IMR-90 (cell line): ENCODE measurements at regions not wholly inside any gene's neighbourhood (a gene's known extent, or its start where the extent isn't known, plus 50 kb on each side); places are given as distances from the start of the nearest gene placed in this dataset.

ENCODE experiments used
- ATAC-seq: fragments of 200-7000 bp; cut with Tn5 transposase; 2 replicates; pipeline ENCODE4 v1.9.1; 2020; ENCODE audit warnings: low read depth, mild to moderate bottlenecking, moderate library complexity
- BruUV-seq: library from RNA; stranded (reverse); fragments of 400-500 nt; replicated peaks from 2 replicates; lab custom pipeline; 2021; lab: Mats Ljungman, UMichigan
- CTCF ChIA-PET: fragments of 300-600 bp; formaldehyde crosslinking; extraction: SDS; loops from one replicate; lab custom pipeline; 2021; ENCODE audit warnings: antibody characterized with exemption; lab: Yijun Ruan, JAX
- POLR2A ChIA-PET: fragments of 300-600 bp; sonication (Branson Sonifier 250); formaldehyde crosslinking; loops from one replicate; lab custom pipeline; 2022; ENCODE audit warnings: antibody characterized with exemption; ENCODE audit not compliant: unreplicated experiment; lab: Charles Lee
- DNase-seq: peaks from one replicate; pipeline ENCODE4 v3.0.0; 2013
- H2AFZ ChIP-seq: replicated peaks from 2 replicates; pipeline ENCODE3; 2013; ENCODE audit warnings: low read length, mild to moderate bottlenecking; ENCODE audit not compliant: poor library complexity
- H2AK5ac ChIP-seq: 2 replicates; pipeline ENCODE4 v1.6.1; 2013; ENCODE audit warnings: low read depth, low read length, inconsistent platforms
- H2AK9ac ChIP-seq: replicated peaks from 2 replicates; pipeline ENCODE3; 2013; ENCODE audit warnings: mild to moderate bottlenecking, low read depth, low read length, moderate library complexity; ENCODE audit not compliant: poor library complexity
- H2BK120ac ChIP-seq: 2 replicates; pipeline ENCODE4 v1.6.1; 2013; ENCODE audit warnings: low read depth, low read length, inconsistent platforms
- H2BK15ac ChIP-seq: 3 replicates; pipeline ENCODE4 v1.6.1; 2013; ENCODE audit warnings: low read depth, low read length, inconsistent platforms
- H2BK20ac ChIP-seq: 2 replicates; pipeline ENCODE4 v1.6.1; 2013; ENCODE audit warnings: low read depth, mild to moderate bottlenecking, inconsistent platforms, low read length, moderate library complexity
- H2BK5ac ChIP-seq: 2 replicates; pipeline ENCODE4 v1.6.1; 2013; ENCODE audit warnings: mild to moderate bottlenecking, low read depth, low read length, inconsistent platforms; ENCODE audit not compliant: poor library complexity, severe bottlenecking
- H3K14ac ChIP-seq: replicated peaks from 2 replicates; pipeline ENCODE4 v1.6.1; 2013; ENCODE audit warnings: low read depth, low read length, inconsistent platforms
- H3K18ac ChIP-seq: 2 replicates; pipeline ENCODE4 v1.6.1; 2013; ENCODE audit warnings: low read depth, low read length, control low read depth
- H3K23ac ChIP-seq: 2 replicates; pipeline ENCODE4 v1.6.1; 2013; ENCODE audit warnings: low read depth, low read length, inconsistent platforms
- H3K27ac ChIP-seq: 2 replicates; pipeline ENCODE4 v1.5.1; 2013; ENCODE audit warnings: mild to moderate bottlenecking, control low read depth, low read length; ENCODE audit not compliant: insufficient read depth
- H3K27me3 ChIP-seq: 2 replicates; pipeline ENCODE4 v1.6.1; 2013; ENCODE audit warnings: low read length; ENCODE audit not compliant: control insufficient read depth, insufficient read depth
- H3K36me3 ChIP-seq: 2 replicates; pipeline ENCODE4 v1.6.1; 2013; ENCODE audit warnings: low read length, mixed read lengths; ENCODE audit not compliant: control insufficient read depth, insufficient read depth
- H3K4ac ChIP-seq: 2 replicates; pipeline ENCODE4 v1.6.1; 2013; ENCODE audit warnings: low read depth, low read length, inconsistent platforms
- H3K4me1 ChIP-seq: 2 replicates; pipeline ENCODE4 v1.6.1; 2013; ENCODE audit warnings: low read length, mixed read lengths; ENCODE audit not compliant: control insufficient read depth, insufficient read depth
- H3K4me2 ChIP-seq: 2 replicates; pipeline ENCODE4 v1.6.1; 2013; ENCODE audit warnings: low read depth, mild to moderate bottlenecking, control low read depth, low read length, moderate library complexity
- H3K4me3 ChIP-seq: 2 replicates; pipeline ENCODE4 v1.5.1; 2013; ENCODE audit warnings: low read depth, mild to moderate bottlenecking, control low read depth, low read length, moderate library complexity; ENCODE audit not compliant: insufficient read depth
- H3K56ac ChIP-seq: 2 replicates; pipeline ENCODE4 v1.6.1; 2013; ENCODE audit warnings: low read length, inconsistent platforms; ENCODE audit not compliant: insufficient read depth; ENCODE audit errors: extremely low read depth
- H3K79me1 ChIP-seq, 2 experiments: 2 replicates each; pipeline ENCODE4 v1.6.1; 2013; ENCODE audit warnings: low read length in 2 of 2, inconsistent platforms in 1 of 2, low read depth in 1 of 2
- H3K9ac ChIP-seq: 2 replicates; pipeline ENCODE4 v1.6.1; 2013; ENCODE audit warnings: low read depth, low read length, control low read depth
- H3K9me1 ChIP-seq: 2 replicates; pipeline ENCODE4 v1.6.1; 2013; ENCODE audit warnings: low read length, inconsistent platforms; ENCODE audit not compliant: insufficient read depth
- H3K9me3 ChIP-seq: 2 replicates; pipeline ENCODE4 v1.6.1; 2013; ENCODE audit warnings: low read length; ENCODE audit not compliant: control insufficient read depth, insufficient read depth
- H4K20me1 ChIP-seq: 2 replicates; pipeline ENCODE4 v1.6.1; 2013; ENCODE audit warnings: low read length, inconsistent platforms; ENCODE audit not compliant: insufficient read depth
- H4K5ac ChIP-seq: 2 replicates; pipeline ENCODE4 v1.6.1; 2013; ENCODE audit warnings: mild to moderate bottlenecking, low read depth, low read length, control low read depth
- H4K8ac ChIP-seq, 2 experiments: 2 replicates each; pipeline ENCODE4 v1.6.1; 2013; ENCODE audit warnings: low read depth in 2 of 2, low read length in 2 of 2, control low read depth in 1 of 2, inconsistent platforms in 1 of 2
- H4K91ac ChIP-seq: 2 replicates; pipeline ENCODE4 v1.6.1; 2013; ENCODE audit warnings: low read depth, low read length, inconsistent platforms; ENCODE audit not compliant: insufficient read depth
- CEBPB ChIP-seq: IDR thresholded peaks from 2 replicates; pipeline ENCODE4 v1.6.1; 2012; ENCODE audit warnings: low read depth, low read length, improper control_type of control experiment
- MAFK ChIP-seq: IDR thresholded peaks from 2 replicates; pipeline ENCODE4 v1.6.1; 2012; ENCODE audit warnings: low read depth, low read length, improper control_type of control experiment
- MAZ ChIP-seq: IDR thresholded peaks from 2 replicates; pipeline ENCODE4 v1.6.1; 2012; ENCODE audit warnings: low read depth, mild to moderate bottlenecking, low read length, improper control_type of control experiment, moderate library complexity, borderline replicate concordance
- MXI1 ChIP-seq: IDR thresholded peaks from 2 replicates; pipeline ENCODE4 v1.6.1; 2012; ENCODE audit warnings: low read depth, mild to moderate bottlenecking, low read length, moderate library complexity, borderline replicate concordance
- NFE2L2 ChIP-seq: fragments of 150-350 bp; IDR thresholded peaks from 2 replicates; pipeline ENCODE4 v1.6.1; 2016; ENCODE audit warnings: low read depth, mild to moderate bottlenecking, low read length
- POLR2A ChIP-seq: IDR thresholded peaks from 2 replicates; pipeline ENCODE4 v1.6.1; 2012; ENCODE audit warnings: mild to moderate bottlenecking, low read depth, low read length
- RAD21 ChIP-seq: IDR thresholded peaks from 2 replicates; pipeline ENCODE4 v1.6.1; 2012; ENCODE audit warnings: low read length, improper control_type of control experiment
- RCOR1 ChIP-seq: IDR thresholded peaks from 2 replicates; pipeline ENCODE4 v1.6.1; 2012; ENCODE audit warnings: mild to moderate bottlenecking, low read length, improper control_type of control experiment; ENCODE audit not compliant: insufficient replicate concordance
- RFX5 ChIP-seq: IDR thresholded peaks from 2 replicates; pipeline ENCODE4 v1.8.0; 2012; ENCODE audit warnings: low read depth, mild to moderate bottlenecking, low read length, moderate library complexity
- SMC3 ChIP-seq: fragments of 150-350 bp; IDR thresholded peaks from 2 replicates; pipeline ENCODE4 v1.6.1; 2016; ENCODE audit warnings: low read depth, mild to moderate bottlenecking, antibody characterized with exemption, low read length, moderate library complexity
- USF2 ChIP-seq: fragments of 150-350 bp; IDR thresholded peaks from 2 replicates; pipeline ENCODE4 v1.6.1; 2017; ENCODE audit warnings: mild to moderate bottlenecking, antibody characterized with exemption, low read length, low read depth
- WGBS, 2 experiments: methylation state at CpG; one replicate each; pipeline versions ENCODE4 v1.1.5 to v1.1.7; 2013; ENCODE audit warnings: missing lambda C conversion rate in 2 of 2; ENCODE audit not compliant: insufficient read length in 1 of 2; ENCODE audit errors: extremely low coverage in 2 of 2; 5-methylcytosine and 5-hydroxymethylcytosine counted together
- dilution Hi-C: fragments of 300-500 bp; cut with HindIII; formaldehyde crosslinking; loops from one replicate; pipeline ENCODE4 v1.14.3; 2018; ENCODE audit warnings: low sequenced_read_pairs; ENCODE audit not compliant: unreplicated experiment
- in situ Hi-C: fragments of 300-500 bp; cut with MboI; formaldehyde crosslinking; loops from 3 replicates; pipeline ENCODE4 v1.14.3; 2019; ENCODE audit warnings: low sequenced_read_pairs, inconsistent platforms, mixed read lengths
- intact Hi-C: fragments of 100-400 bp; cut with micrococcal nuclease; formaldehyde crosslinking; loops from 2 replicates; pipeline ENCODE4 v1.10.0; 2022
- TF ChIP-seq, protein P1 (sequence below): fragments of 150-350 bp; IDR thresholded peaks from 2 replicates; pipeline ENCODE4 v1.6.1; 2016; ENCODE audit warnings: low read depth, mild to moderate bottlenecking, low read length, moderate library complexity, borderline replicate concordance
- TF ChIP-seq, protein P2 (sequence below): conservative IDR thresholded peaks from 2 replicates; pipeline ENCODE4 v1.5.1; 2012; ENCODE audit warnings: mild to moderate bottlenecking, low read depth, low read length, improper control_type of control experiment

DNA sequence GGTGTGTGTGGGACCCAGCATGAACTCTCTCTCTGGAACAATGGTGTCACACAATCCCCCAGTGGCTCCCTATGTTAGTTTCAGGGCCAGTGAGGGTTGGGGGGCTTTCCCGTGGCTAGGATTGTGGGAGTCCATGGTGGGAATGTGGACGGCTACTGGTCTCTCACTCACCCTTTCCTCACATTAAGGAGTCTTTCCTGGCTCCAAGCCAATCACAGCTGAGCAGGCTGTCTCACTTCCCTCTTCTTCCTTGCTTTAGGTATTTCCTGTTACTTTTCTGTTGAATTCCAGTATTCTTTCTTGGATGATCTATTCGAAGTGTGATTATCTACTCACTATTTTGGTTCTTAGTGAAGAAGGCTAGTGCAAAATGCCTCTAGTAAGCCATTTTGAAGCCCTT lies 324.4 kb upstream of the MPDZ start:
- Histone ChIP-seq H3K27me3 (no peaks in the 10 kb centered on the region), H2BK20ac (no peak overlapping the region), H3K4ac (no peak overlapping the region), H2AK5ac (no peak overlapping the region), H3K9me1 (no peaks in the 10 kb centered on the region), H3K4me3 (no peak overlapping the region), H4K5ac (no peak overlapping the region), H3K36me3 (no peaks in the 10 kb centered on the region), H3K27ac (no peak overlapping the region), H3K9me3 (no peaks in the 10 kb centered on the region), H2BK5ac (no peak overlapping the region), H2AFZ (no peak overlapping the region), H3K4me1 (no peaks in the 10 kb centered on the region), H3K18ac (no peak overlapping the region), H4K8ac (no peak overlapping the region), H3K14ac (no peak overlapping the region), H2BK15ac (no peak overlapping the region), H2AK9ac (no peak overlapping the region), H3K23ac (no peak overlapping the region), H3K79me1 (no peaks in the 10 kb centered on the region), H2BK120ac (no peak overlapping the region), H3K9ac (no peak overlapping the region), H4K91ac (no peak overlapping the region), H3K4me2 (no peak overlapping the region), H3K56ac (no peak overlapping the region), H4K20me1 (no peaks in the 10 kb centered on the region)
- WGBS, 2 experiments = no CpG with 5 or more reads among the region's 3 CpGs
- CTCF ChIA-PET = no interaction called here
- in situ Hi-C loops (no loop called here), intact Hi-C loops (no loop called here), dilution Hi-C loops (no loop called here)
- DNase-seq (no peak), ATAC-seq (no peak)
- POLR2A ChIA-PET = no interaction called here
- no TSS peak for BruUV-seq
- no peak for TF ChIP-seq POLR2A
- no peak for TF ChIP-seq NFE2L2
- no peak for TF ChIP-seq MXI1
- no peak for TF ChIP-seq CEBPB
- no peak for TF ChIP-seq SMC3
- no peak for TF ChIP-seq RAD21
- TF ChIP-seq USF2 = no peak
- TF ChIP-seq RCOR1 = no peak
- TF ChIP-seq RFX5 = no peak
- no peak for TF ChIP-seq MAFK
- TF ChIP-seq, protein P1, sequence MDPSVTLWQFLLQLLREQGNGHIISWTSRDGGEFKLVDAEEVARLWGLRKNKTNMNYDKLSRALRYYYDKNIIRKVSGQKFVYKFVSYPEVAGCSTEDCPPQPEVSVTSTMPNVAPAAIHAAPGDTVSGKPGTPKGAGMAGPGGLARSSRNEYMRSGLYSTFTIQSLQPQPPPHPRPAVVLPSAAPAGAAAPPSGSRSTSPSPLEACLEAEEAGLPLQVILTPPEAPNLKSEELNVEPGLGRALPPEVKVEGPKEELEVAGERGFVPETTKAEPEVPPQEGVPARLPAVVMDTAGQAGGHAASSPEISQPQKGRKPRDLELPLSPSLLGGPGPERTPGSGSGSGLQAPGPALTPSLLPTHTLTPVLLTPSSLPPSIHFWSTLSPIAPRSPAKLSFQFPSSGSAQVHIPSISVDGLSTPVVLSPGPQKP = no peak
- TF ChIP-seq MAZ = no peak
- TF ChIP-seq, protein P2, sequence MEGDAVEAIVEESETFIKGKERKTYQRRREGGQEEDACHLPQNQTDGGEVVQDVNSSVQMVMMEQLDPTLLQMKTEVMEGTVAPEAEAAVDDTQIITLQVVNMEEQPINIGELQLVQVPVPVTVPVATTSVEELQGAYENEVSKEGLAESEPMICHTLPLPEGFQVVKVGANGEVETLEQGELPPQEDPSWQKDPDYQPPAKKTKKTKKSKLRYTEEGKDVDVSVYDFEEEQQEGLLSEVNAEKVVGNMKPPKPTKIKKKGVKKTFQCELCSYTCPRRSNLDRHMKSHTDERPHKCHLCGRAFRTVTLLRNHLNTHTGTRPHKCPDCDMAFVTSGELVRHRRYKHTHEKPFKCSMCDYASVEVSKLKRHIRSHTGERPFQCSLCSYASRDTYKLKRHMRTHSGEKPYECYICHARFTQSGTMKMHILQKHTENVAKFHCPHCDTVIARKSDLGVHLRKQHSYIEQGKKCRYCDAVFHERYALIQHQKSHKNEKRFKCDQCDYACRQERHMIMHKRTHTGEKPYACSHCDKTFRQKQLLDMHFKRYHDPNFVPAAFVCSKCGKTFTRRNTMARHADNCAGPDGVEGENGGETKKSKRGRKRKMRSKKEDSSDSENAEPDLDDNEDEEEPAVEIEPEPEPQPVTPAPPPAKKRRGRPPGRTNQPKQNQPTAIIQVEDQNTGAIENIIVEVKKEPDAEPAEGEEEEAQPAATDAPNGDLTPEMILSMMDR = no peak
